ENCODE measurements at regions not wholly inside any gene's neighbourhood (a gene's known extent, or its start where the extent isn't known, plus 50 kb on each side); places are given as distances from the start of the nearest gene placed in this dataset.

DNA sequence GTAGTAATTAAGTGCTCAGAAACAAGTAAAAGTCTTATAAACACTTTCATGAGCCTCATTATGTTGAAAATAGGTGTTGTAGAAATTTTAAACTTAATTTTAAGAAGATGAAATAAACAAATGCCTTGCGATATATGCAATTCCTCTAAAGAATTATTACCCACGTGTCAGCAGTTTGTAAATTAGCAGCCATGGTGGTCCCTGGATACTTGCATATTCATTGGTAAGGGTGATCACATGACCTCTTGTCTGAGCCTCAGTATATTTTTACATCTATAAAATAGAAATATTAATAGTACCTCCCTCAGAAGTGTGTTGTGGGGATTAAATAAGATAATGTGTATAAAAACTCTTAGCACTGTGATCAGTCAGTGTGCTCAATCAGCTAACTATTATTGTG is 141.5 kb upstream of the SVIL start:
- H3K27ac Mint-ChIP-seq (ENCODE audit: unreplicated experiment): no peak overlapping the region
- no peak overlapping the region for H3K4me3 Mint-ChIP-seq (ENCODE audit: unreplicated experiment)
- Histone ChIP-seq H3K4me1 (no peaks in the 10 kb centered on the region), H3K9me3 (no peaks in the 10 kb centered on the region), H3K4me3 (ENCODE audit: low read depth, low read length) (no peak overlapping the region), H3K36me3 (ENCODE audit: control insufficient read depth, insufficient read depth, low read length) (no peaks in the 10 kb centered on the region), H3K27me3 (replicated peaks; ENCODE audit: control insufficient read depth, insufficient read depth, low read length) (no peaks in the 10 kb centered on the region)
- POLR2A ChIA-PET: no interaction called here
- no peaks in the 10 kb centered on the region for H3K36me3 Mint-ChIP-seq (ENCODE audit: insufficient read depth, unreplicated experiment)
- no TSS peak for BruUV-seq (replicated peaks)
- CTCF ChIA-PET: no interaction called here
- TF ChIP-seq, protein P1, sequence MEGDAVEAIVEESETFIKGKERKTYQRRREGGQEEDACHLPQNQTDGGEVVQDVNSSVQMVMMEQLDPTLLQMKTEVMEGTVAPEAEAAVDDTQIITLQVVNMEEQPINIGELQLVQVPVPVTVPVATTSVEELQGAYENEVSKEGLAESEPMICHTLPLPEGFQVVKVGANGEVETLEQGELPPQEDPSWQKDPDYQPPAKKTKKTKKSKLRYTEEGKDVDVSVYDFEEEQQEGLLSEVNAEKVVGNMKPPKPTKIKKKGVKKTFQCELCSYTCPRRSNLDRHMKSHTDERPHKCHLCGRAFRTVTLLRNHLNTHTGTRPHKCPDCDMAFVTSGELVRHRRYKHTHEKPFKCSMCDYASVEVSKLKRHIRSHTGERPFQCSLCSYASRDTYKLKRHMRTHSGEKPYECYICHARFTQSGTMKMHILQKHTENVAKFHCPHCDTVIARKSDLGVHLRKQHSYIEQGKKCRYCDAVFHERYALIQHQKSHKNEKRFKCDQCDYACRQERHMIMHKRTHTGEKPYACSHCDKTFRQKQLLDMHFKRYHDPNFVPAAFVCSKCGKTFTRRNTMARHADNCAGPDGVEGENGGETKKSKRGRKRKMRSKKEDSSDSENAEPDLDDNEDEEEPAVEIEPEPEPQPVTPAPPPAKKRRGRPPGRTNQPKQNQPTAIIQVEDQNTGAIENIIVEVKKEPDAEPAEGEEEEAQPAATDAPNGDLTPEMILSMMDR (IDR thresholded peaks at IDR 0.05; ENCODE audit: insufficient read depth in 1 of 2, low read depth in 1 of 2, low read length in 1 of 2, severe bottlenecking in 1 of 2, unreplicated experiment in 1 of 2): no peak
- intact Hi-C loops (cut with micrococcal nuclease; ENCODE audit: unreplicated experiment): no loop called here
- peaks cover 10% of the 10 kb centered on the region for H3K9me3 Mint-ChIP-seq (ENCODE audit: unreplicated experiment)
- no peaks in the 10 kb centered on the region for H3K4me1 Mint-ChIP-seq (ENCODE audit: low read depth, unreplicated experiment)
- no peaks in the 10 kb centered on the region for H3K27me3 Mint-ChIP-seq (ENCODE audit: insufficient read depth, unreplicated experiment)
- no peak for DNase-seq

GRCh38 chr10:29774475-29774874 is 139.7 kb upstream of the SVIL start:
- ChIA-PET POLR2A (no interaction called here), CTCF (no interaction called here)
- intact Hi-C loops (cut with micrococcal nuclease; ENCODE audit: unreplicated experiment): no loop called here
- Histone ChIP-seq H3K9me3 (no peaks in the 10 kb centered on the region), H3K4me1 (no peaks in the 10 kb centered on the region), H3K36me3 (ENCODE audit: control insufficient read depth, insufficient read depth, low read length) (no peaks in the 10 kb centered on the region), H3K4me3 (ENCODE audit: low read depth, low read length) (no peak overlapping the region), H3K27me3 (replicated peaks; ENCODE audit: control insufficient read depth, insufficient read depth, low read length) (no peaks in the 10 kb centered on the region)
- no TSS peak for BruUV-seq (replicated peaks)
- H3K9me3 Mint-ChIP-seq (ENCODE audit: unreplicated experiment): peaks cover 10% of the 10 kb centered on the region
- TF ChIP-seq, protein P1 (IDR thresholded peaks at IDR 0.05; ENCODE audit: insufficient read depth in 1 of 2, low read depth in 1 of 2, low read length in 1 of 2, severe bottlenecking in 1 of 2, unreplicated experiment in 1 of 2): no peak
- H3K4me3 Mint-ChIP-seq (ENCODE audit: unreplicated experiment): no peak overlapping the region
- H3K27ac Mint-ChIP-seq (ENCODE audit: unreplicated experiment): no peak overlapping the region
- DNase-seq: no peak
- H3K27me3 Mint-ChIP-seq (ENCODE audit: insufficient read depth, unreplicated experiment): no peaks in the 10 kb centered on the region
- no peaks in the 10 kb centered on the region for H3K4me1 Mint-ChIP-seq (ENCODE audit: low read depth, unreplicated experiment)
- H3K36me3 Mint-ChIP-seq (ENCODE audit: insufficient read depth, unreplicated experiment): no peaks in the 10 kb centered on the region

GRCh38 chr10:29773675-29774091 is 138.9 kb upstream of the SVIL start:
- TF ChIP-seq, protein P1 (IDR thresholded peaks at IDR 0.05; ENCODE audit: insufficient read depth in 1 of 2, low read depth in 1 of 2, low read length in 1 of 2, severe bottlenecking in 1 of 2, unreplicated experiment in 1 of 2): no peak
- no peaks in the 10 kb centered on the region for H3K4me1 Mint-ChIP-seq (ENCODE audit: low read depth, unreplicated experiment)
- no peak for DNase-seq

More at GRCh38 chr10:29773675-29774091, 138.9 kb upstream of the SVIL start:
- intact Hi-C loops (cut with micrococcal nuclease; ENCODE audit: unreplicated experiment): no loop called here
- Mint-ChIP-seq H3K4me3 (ENCODE audit: unreplicated experiment) (no peak overlapping the region), H3K27ac (ENCODE audit: unreplicated experiment) (no peak overlapping the region), H3K27me3 (ENCODE audit: insufficient read depth, unreplicated experiment) (no peaks in the 10 kb centered on the region), H3K36me3 (ENCODE audit: insufficient read depth, unreplicated experiment) (no peaks in the 10 kb centered on the region), H3K9me3 (ENCODE audit: unreplicated experiment) (peaks cover 10% of the 10 kb centered on the region)
- ChIA-PET POLR2A (no interaction called here), CTCF (no interaction called here)
- Histone ChIP-seq H3K9me3 (no peaks in the 10 kb centered on the region), H3K4me1 (no peaks in the 10 kb centered on the region), H3K4me3 (ENCODE audit: low read depth, low read length) (no peak overlapping the region), H3K36me3 (ENCODE audit: control insufficient read depth, insufficient read depth, low read length) (no peaks in the 10 kb centered on the region), H3K27me3 (replicated peaks; ENCODE audit: control insufficient read depth, insufficient read depth, low read length) (no peaks in the 10 kb centered on the region)
- BruUV-seq (replicated peaks): no TSS peak

Data from Caco-2 (cell line).